ENCODE measurements at regions not wholly inside any gene's neighbourhood (a gene's known extent, or its start where the extent isn't known, plus 50 kb on each side); places are given as distances from the start of the nearest gene placed in this dataset.

DNA sequence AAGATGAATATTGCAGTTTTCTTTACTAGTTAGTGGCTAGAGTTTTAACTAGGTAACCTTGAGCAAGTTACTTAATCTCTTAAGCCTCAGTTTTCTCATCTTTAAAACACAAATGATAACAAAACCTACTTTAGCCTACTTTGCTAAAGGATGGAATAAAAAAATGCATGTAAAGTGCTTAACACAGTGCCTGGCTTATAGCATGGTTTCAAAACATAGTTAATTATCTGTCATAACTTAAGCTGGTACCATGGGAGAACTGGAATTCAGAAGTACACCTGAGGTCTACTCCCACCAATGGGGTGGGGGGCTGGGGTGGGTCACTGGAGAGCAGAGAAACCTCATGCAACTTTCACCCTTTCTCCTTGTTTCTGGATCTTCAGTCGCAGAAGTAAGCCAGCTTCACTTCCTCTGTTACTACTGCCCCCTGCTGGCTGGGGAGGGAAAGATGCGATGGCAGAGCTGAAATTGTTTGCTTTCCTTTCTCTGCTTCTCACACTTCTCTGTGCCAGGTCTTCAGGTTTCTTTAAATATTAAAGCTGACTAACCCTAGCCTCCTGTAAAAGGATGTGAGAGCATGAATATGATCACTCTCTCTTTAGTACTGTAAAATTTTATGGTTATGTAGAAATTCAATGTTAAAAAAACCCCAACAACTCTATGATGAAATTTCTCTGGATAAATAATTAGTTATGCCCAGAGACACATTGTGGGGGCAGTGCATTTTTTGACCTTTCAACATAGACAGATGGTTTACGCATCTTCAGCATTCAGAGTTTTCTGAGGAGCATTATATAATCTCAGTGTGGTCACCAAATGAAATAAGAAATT, 324.2 kb downstream of the HLX start:
- H2AFZ ChIP-seq (ENCODE audit: low read length), result no peak overlapping the region
- no peaks in the 10 kb centered on the region for H3K79me2 ChIP-seq (ENCODE audit: insufficient read depth, low read length)
- H3K9ac ChIP-seq (ENCODE audit: low read length), result no peak overlapping the region
- TF ChIP-seq EZH2 (IDR thresholded peaks at IDR 0.05; ENCODE audit: borderline replicate concordance, low read length), result no peak
- TF ChIP-seq, protein P1, sequence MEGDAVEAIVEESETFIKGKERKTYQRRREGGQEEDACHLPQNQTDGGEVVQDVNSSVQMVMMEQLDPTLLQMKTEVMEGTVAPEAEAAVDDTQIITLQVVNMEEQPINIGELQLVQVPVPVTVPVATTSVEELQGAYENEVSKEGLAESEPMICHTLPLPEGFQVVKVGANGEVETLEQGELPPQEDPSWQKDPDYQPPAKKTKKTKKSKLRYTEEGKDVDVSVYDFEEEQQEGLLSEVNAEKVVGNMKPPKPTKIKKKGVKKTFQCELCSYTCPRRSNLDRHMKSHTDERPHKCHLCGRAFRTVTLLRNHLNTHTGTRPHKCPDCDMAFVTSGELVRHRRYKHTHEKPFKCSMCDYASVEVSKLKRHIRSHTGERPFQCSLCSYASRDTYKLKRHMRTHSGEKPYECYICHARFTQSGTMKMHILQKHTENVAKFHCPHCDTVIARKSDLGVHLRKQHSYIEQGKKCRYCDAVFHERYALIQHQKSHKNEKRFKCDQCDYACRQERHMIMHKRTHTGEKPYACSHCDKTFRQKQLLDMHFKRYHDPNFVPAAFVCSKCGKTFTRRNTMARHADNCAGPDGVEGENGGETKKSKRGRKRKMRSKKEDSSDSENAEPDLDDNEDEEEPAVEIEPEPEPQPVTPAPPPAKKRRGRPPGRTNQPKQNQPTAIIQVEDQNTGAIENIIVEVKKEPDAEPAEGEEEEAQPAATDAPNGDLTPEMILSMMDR (IDR thresholded peaks at IDR 0.05; ENCODE audit: low read length), result peak; percentile 82
- no peaks in the 10 kb centered on the region for H3K4me1 ChIP-seq (ENCODE audit: insufficient read depth, low read length, severe bottlenecking)
- H3K9me2 ChIP-seq (ENCODE audit: low read depth, low read length), result no peaks in the 10 kb centered on the region
- H3K9me3 ChIP-seq (ENCODE audit: low read length), result no peaks in the 10 kb centered on the region
- no peak overlapping the region for H3K4me2 ChIP-seq (ENCODE audit: low read length)
- no peaks in the 10 kb centered on the region for H3K27me3 ChIP-seq (ENCODE audit: insufficient read depth, low read length)
- H3K4me3 ChIP-seq (ENCODE audit: low read depth, low read length, poor library complexity, severe bottlenecking), result no peak overlapping the region
- no peaks in the 10 kb centered on the region for H4K20me1 ChIP-seq (ENCODE audit: insufficient read depth, low read length)
- no peaks in the 10 kb centered on the region for H3K36me3 ChIP-seq (ENCODE audit: insufficient read depth, low read length)
- H3F3A ChIP-seq (ENCODE audit: insufficient read depth, low read length), result no peaks in the 10 kb centered on the region
- H3K27ac ChIP-seq (ENCODE audit: low read depth, low read length, poor library complexity, severe bottlenecking), result no peak overlapping the region

DNA sequence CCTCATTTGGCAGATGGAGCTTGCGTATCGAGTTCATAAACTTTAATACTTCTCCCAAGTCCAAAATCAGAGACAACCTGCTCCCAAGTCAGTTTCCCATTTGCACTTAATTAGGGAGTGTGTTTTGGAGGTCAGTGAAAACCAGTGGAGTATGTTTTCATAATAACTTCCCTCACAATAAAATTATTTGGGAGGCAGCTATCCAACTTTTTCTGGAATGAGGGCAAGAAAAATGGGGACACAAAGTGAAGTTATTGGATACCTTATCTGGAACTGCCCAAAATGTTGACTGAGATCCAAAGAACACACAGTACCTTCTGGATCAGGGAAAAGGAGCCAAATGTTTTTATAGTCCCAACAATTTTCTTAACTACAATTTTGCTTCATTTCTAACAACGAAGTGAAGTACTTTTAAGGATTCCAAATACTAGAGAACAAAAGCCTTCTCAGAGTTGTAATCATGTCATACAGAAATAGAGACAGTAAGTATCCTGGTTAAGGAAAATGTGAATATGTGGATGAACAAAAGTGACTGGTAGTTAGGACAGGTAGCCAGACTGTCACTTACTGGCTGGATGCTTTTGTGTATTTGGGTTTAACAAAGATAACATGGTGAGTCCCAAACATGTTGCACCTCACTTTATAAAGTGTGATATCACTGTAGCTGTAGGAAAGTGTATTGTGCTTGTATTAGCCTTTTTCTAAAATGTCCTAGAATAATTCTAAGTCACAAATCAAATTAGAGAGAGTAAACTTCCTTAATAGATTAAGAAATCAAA, 325.0 kb downstream of the HLX start:
- H3F3A ChIP-seq (ENCODE audit: insufficient read depth, low read length), result no peaks in the 10 kb centered on the region
- no peaks in the 10 kb centered on the region for H4K20me1 ChIP-seq (ENCODE audit: insufficient read depth, low read length)
- no peak overlapping the region for H2AFZ ChIP-seq (ENCODE audit: low read length)
- no peaks in the 10 kb centered on the region for H3K36me3 ChIP-seq (ENCODE audit: insufficient read depth, low read length)
- H3K27ac ChIP-seq (ENCODE audit: low read depth, low read length, poor library complexity, severe bottlenecking), result no peak overlapping the region
- no peaks in the 10 kb centered on the region for H3K27me3 ChIP-seq (ENCODE audit: insufficient read depth, low read length)
- H3K9me2 ChIP-seq (ENCODE audit: low read depth, low read length), result no peaks in the 10 kb centered on the region
- no peaks in the 10 kb centered on the region for H3K79me2 ChIP-seq (ENCODE audit: insufficient read depth, low read length)
- H3K4me1 ChIP-seq (ENCODE audit: insufficient read depth, low read length, severe bottlenecking), result no peaks in the 10 kb centered on the region
- no peak overlapping the region for H3K4me2 ChIP-seq (ENCODE audit: low read length)
- no peak overlapping the region for H3K9ac ChIP-seq (ENCODE audit: low read length)
- H3K9me3 ChIP-seq (ENCODE audit: low read length), result no peaks in the 10 kb centered on the region
- no peak for TF ChIP-seq EZH2 (IDR thresholded peaks at IDR 0.05; ENCODE audit: borderline replicate concordance, low read length)
- H3K4me3 ChIP-seq (ENCODE audit: low read depth, low read length, poor library complexity, severe bottlenecking), result no peak overlapping the region

DNA sequence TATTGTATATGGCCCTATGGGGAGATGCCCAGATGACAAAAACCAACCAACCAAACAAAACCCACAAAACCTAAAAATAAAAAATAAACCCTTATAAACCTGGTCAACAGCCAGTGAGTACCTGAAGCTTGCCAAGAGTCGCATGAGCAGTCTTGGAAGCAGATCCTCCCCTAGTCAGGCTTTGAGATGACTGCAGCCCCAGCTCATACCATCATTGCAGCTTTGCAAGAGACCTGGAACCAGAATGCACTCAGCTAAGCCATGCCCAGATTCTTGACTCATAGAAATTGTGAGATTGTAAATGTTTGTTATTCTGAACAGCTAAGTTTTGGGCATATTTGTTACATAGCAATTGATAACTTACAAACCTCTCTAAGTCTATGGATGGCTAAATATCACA, 326.8 kb downstream of the HLX start:
- Histone ChIP-seq H2AFZ (ENCODE audit: low read length) (no peak overlapping the region), H3K79me2 (ENCODE audit: insufficient read depth, low read length) (no peaks in the 10 kb centered on the region), H4K20me1 (ENCODE audit: insufficient read depth, low read length) (no peaks in the 10 kb centered on the region), H3K4me2 (ENCODE audit: low read length) (no peak overlapping the region), H3K9me3 (ENCODE audit: low read length) (no peaks in the 10 kb centered on the region), H3K36me3 (ENCODE audit: insufficient read depth, low read length) (no peaks in the 10 kb centered on the region), H3K4me1 (ENCODE audit: insufficient read depth, low read length, severe bottlenecking) (no peaks in the 10 kb centered on the region), H3K9ac (ENCODE audit: low read length) (no peak overlapping the region), H3K27me3 (ENCODE audit: insufficient read depth, low read length) (no peaks in the 10 kb centered on the region), H3K9me2 (ENCODE audit: low read depth, low read length) (no peaks in the 10 kb centered on the region), H3F3A (ENCODE audit: insufficient read depth, low read length) (no peaks in the 10 kb centered on the region), H3K4me3 (ENCODE audit: low read depth, low read length, poor library complexity, severe bottlenecking) (no peak overlapping the region), H3K27ac (ENCODE audit: low read depth, low read length, poor library complexity, severe bottlenecking) (no peak overlapping the region)
- TF ChIP-seq, protein P1 (IDR thresholded peaks at IDR 0.05; ENCODE audit: low read length), result no peak
- no peak for TF ChIP-seq EZH2 (IDR thresholded peaks at IDR 0.05; ENCODE audit: borderline replicate concordance, low read length)
